GM06990 (cell line): ENCODE measurements at regions not wholly inside any gene's neighbourhood (a gene's known extent, or its start where the extent isn't known, plus 50 kb on each side); places are given as distances from the start of the nearest gene placed in this dataset.

Experiments used
- DNase-seq: peaks from one replicate; pipeline ENCODE4 v3.0.0-alpha.2; 2011; ENCODE audit not compliant: insufficient read length; ENCODE audit errors: extremely low read depth
- H3K27me3 ChIP-seq: replicated peaks from 2 replicates; pipeline ENCODE4 v1.6.0; 2011; ENCODE audit warnings: low read length; ENCODE audit not compliant: control insufficient read depth, insufficient read depth
- H3K36me3 ChIP-seq: 2 replicates; pipeline ENCODE4 v1.5.1; 2011; ENCODE audit warnings: low read length; ENCODE audit not compliant: control insufficient read depth, insufficient read depth
- H3K4me3 ChIP-seq: replicated peaks from 2 replicates; pipeline ENCODE4 v1.5.1; 2011; ENCODE audit warnings: low read depth, mild to moderate bottlenecking, control low read depth, low read length
- TF ChIP-seq, protein P1 (sequence below): IDR thresholded peaks from 2 replicates; pipeline ENCODE4 v1.5.1; 2011; ENCODE audit warnings: low read length, control low read depth, mild to moderate bottlenecking, inconsistent platforms; ENCODE audit not compliant: insufficient read depth, poor library complexity, severe bottlenecking

GRCh38 chr2:2708575-2709430 lies 377.7 kb upstream of the MYT1L start:
- no peak overlapping the region for H3K4me3 ChIP-seq
- TF ChIP-seq, protein P1, sequence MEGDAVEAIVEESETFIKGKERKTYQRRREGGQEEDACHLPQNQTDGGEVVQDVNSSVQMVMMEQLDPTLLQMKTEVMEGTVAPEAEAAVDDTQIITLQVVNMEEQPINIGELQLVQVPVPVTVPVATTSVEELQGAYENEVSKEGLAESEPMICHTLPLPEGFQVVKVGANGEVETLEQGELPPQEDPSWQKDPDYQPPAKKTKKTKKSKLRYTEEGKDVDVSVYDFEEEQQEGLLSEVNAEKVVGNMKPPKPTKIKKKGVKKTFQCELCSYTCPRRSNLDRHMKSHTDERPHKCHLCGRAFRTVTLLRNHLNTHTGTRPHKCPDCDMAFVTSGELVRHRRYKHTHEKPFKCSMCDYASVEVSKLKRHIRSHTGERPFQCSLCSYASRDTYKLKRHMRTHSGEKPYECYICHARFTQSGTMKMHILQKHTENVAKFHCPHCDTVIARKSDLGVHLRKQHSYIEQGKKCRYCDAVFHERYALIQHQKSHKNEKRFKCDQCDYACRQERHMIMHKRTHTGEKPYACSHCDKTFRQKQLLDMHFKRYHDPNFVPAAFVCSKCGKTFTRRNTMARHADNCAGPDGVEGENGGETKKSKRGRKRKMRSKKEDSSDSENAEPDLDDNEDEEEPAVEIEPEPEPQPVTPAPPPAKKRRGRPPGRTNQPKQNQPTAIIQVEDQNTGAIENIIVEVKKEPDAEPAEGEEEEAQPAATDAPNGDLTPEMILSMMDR = no peak
- no peak for DNase-seq
- no peaks in the 10 kb centered on the region; the same call in 1 of the 2 replicates for H3K27me3 ChIP-seq
- H3K36me3 ChIP-seq = no peaks in the 10 kb centered on the region

- Histone ChIP-seq H3K27me3 (no peaks in the 10 kb centered on the region; the same call in 1 of the 2 replicates), H3K4me3 (no peak overlapping the region), H3K36me3 (no peaks in the 10 kb centered on the region)
- no peak for DNase-seq
- TF ChIP-seq, protein P1 = no peak
These were observed 376.3 kb upstream of the MYT1L start for GRCh38 chr2:2707206-2707991.

DNA sequence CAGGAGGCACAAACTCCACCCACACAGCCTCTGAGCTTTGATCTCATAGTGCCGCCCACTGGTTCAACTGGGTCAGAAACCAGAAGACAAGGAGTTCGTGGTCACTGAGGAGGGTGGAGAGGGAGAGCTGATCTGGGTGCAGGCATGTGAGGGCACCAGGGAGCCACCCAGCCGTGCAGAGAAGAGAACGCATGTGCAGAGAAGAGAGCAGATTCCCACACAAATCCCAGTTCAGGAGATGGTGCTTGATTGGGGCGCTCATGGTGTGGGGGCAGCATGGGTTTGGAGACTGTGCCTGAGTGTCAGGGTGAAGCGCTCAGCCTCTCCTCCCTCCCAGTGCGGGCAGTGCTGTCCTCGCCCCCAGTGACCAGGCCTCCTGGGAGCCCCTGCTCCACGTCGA lies 375.2 kb upstream of the MYT1L start:
- H3K4me3 ChIP-seq = no peak overlapping the region
- no peak for DNase-seq
- TF ChIP-seq, protein P1 = no peak
- no peaks in the 10 kb centered on the region; the same call in 1 of the 2 replicates for H3K27me3 ChIP-seq
- no peaks in the 10 kb centered on the region for H3K36me3 ChIP-seq

GRCh38 chr2:2705871-2706270 lies 374.8 kb upstream of the MYT1L start:
- no peak for DNase-seq
- Histone ChIP-seq H3K4me3 (no peak overlapping the region), H3K27me3 (no peaks in the 10 kb centered on the region; the same call in 1 of the 2 replicates), H3K36me3 (no peaks in the 10 kb centered on the region)
- TF ChIP-seq, protein P1 = no peak

GRCh38 chr2:2704428-2705090 lies 373.5 kb upstream of the MYT1L start:
- DNase-seq = no peak
- TF ChIP-seq, protein P1 = no peak
- no peak overlapping the region for H3K4me3 ChIP-seq
- H3K27me3 ChIP-seq = no peaks in the 10 kb centered on the region; the same call in 1 of the 2 replicates
- no peaks in the 10 kb centered on the region for H3K36me3 ChIP-seq
